ENCODE measurements at regions not wholly inside any gene's neighbourhood (a gene's known extent, or its start where the extent isn't known, plus 50 kb on each side); places are given as distances from the start of the nearest gene placed in this dataset.

- TF ChIP-seq ZNF274 (IDR thresholded peaks at IDR 0.05; ENCODE audit: low read depth, low read length) (no peak), YY1 (IDR thresholded peaks at IDR 0.05; ENCODE audit: insufficient read depth, insufficient read length) (no peak), SUZ12 (IDR thresholded peaks at IDR 0.05; ENCODE audit: extremely low read depth, insufficient read depth, insufficient read length) (no peak)
Measured at GRCh38 chr6:54778731-54779130, 67.8 kb upstream of the FAM83B start.

Measured in NT2/D1 (cell line).